ENCODE measurements at regions not wholly inside any gene's neighbourhood (a gene's known extent, or its start where the extent isn't known, plus 50 kb on each side); places are given as distances from the start of the nearest gene placed in this dataset.

DNA sequence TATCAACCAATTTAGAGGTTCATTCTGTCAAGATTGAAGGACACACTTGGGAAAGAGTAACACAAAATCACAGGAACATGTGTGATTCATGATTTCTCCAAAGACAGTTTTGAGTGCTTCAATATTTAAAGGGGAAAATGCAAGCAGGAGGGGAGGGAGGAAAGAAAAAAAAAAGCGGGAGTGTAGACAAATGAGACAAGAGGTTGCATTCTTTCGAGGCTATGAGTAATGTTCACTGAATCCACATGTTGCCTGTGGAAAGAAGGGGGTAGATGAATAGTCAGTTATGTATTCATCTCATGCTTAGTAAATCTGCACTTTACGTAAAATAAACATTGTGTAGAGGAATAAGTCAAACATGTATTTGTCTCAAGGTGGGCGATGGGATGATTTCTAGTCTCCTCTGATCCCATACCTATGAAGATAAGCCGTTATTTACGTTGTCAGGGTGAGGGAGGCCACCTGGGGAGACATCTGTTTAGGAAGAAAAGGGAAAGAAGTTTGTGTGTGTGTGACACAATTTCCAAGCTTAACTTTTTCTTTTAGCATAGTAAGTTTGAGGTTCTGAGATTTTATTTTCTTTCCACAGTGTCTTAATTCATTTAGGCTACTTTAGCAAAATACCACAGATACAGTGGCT is 211.0 kb upstream of the ZC3H15 start:
- DNase-seq (ENCODE audit: low spot score) (no peak), ATAC-seq (peak; percentile 60; the same call in 1 of the 2 replicates)
- Mint-ChIP-seq H3K36me3 (peaks cover 14% of the 10 kb centered on the region), H3K4me1 (peaks cover 9% of the 10 kb centered on the region), H3K4me3 (no peak overlapping the region), H3K27me3 (ENCODE audit: low read depth) (no peaks in the 10 kb centered on the region), H3K27ac (peak overlapping the region; percentile 24; the same call in 1 of the 2 replicates), H3K9me3 (peaks cover 14% of the 10 kb centered on the region)
- ChIA-PET CTCF (interaction anchor here (0.5 kb wide), 1 partner anchor 33 kb away, joined by 3 read pairs; no protein-coding TSS in a partner anchor), POLR2A (no interaction called here)
- TF ChIP-seq NR3C1 (CRISPR knock-in tag; conservative IDR thresholded peaks at IDR 0.05; ENCODE audit: low read depth): no peak
- no peak for TF ChIP-seq ATF1 (CRISPR knock-in tag; IDR thresholded peaks at IDR 0.05)
- TF ChIP-seq TP53 (CRISPR knock-in tag; IDR thresholded peaks at IDR 0.05): no peak
- no peak for TF ChIP-seq ATF6 (CRISPR knock-in tag; IDR thresholded peaks at IDR 0.05)
- TF ChIP-seq AFF4 (CRISPR knock-in tag; IDR thresholded peaks at IDR 0.05; ENCODE audit: borderline replicate concordance): no peak
- TF ChIP-seq OVOL2 (CRISPR knock-in tag; IDR thresholded peaks at IDR 0.05; ENCODE audit: borderline replicate concordance): no peak
- no peak for TF ChIP-seq FOXJ3 (CRISPR knock-in tag; IDR thresholded peaks at IDR 0.05; ENCODE audit: borderline replicate concordance)
- TF ChIP-seq HMGA2 (CRISPR knock-in tag; IDR thresholded peaks at IDR 0.05): no peak
- TF ChIP-seq TEAD4 (CRISPR knock-in tag; IDR thresholded peaks at IDR 0.05): no peak
- no peak for TF ChIP-seq GRHL2 (CRISPR knock-in tag; IDR thresholded peaks at IDR 0.05; ENCODE audit: insufficient replicate concordance, severe bottlenecking)
- TF ChIP-seq GTF2I (CRISPR knock-in tag; conservative IDR thresholded peaks at IDR 0.05): no peak
- TF ChIP-seq RELA (CRISPR knock-in tag; IDR thresholded peaks at IDR 0.05; ENCODE audit: borderline replicate concordance): no peak
- no peak for TF ChIP-seq KAT7 (CRISPR knock-in tag; IDR thresholded peaks at IDR 0.05; ENCODE audit: borderline replicate concordance)
- TF ChIP-seq, protein P1, sequence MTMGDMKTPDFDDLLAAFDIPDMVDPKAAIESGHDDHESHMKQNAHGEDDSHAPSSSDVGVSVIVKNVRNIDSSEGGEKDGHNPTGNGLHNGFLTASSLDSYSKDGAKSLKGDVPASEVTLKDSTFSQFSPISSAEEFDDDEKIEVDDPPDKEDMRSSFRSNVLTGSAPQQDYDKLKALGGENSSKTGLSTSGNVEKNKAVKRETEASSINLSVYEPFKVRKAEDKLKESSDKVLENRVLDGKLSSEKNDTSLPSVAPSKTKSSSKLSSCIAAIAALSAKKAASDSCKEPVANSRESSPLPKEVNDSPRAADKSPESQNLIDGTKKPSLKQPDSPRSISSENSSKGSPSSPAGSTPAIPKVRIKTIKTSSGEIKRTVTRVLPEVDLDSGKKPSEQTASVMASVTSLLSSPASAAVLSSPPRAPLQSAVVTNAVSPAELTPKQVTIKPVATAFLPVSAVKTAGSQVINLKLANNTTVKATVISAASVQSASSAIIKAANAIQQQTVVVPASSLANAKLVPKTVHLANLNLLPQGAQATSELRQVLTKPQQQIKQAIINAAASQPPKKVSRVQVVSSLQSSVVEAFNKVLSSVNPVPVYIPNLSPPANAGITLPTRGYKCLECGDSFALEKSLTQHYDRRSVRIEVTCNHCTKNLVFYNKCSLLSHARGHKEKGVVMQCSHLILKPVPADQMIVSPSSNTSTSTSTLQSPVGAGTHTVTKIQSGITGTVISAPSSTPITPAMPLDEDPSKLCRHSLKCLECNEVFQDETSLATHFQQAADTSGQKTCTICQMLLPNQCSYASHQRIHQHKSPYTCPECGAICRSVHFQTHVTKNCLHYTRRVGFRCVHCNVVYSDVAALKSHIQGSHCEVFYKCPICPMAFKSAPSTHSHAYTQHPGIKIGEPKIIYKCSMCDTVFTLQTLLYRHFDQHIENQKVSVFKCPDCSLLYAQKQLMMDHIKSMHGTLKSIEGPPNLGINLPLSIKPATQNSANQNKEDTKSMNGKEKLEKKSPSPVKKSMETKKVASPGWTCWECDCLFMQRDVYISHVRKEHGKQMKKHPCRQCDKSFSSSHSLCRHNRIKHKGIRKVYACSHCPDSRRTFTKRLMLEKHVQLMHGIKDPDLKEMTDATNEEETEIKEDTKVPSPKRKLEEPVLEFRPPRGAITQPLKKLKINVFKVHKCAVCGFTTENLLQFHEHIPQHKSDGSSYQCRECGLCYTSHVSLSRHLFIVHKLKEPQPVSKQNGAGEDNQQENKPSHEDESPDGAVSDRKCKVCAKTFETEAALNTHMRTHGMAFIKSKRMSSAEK (CRISPR knock-in tag; IDR thresholded peaks at IDR 0.05; ENCODE audit: borderline replicate concordance): no peak
- TF ChIP-seq NFYB (CRISPR knock-in tag; conservative IDR thresholded peaks at IDR 0.05; ENCODE audit: low read depth): no peak
- TF ChIP-seq ZNF423 (CRISPR knock-in tag; IDR thresholded peaks at IDR 0.05): no peak
- no peak for TF ChIP-seq EMX1 (CRISPR knock-in tag; IDR thresholded peaks at IDR 0.05)
- no peak for TF ChIP-seq HMGXB4 (CRISPR knock-in tag; IDR thresholded peaks at IDR 0.05)

Measured in WTC11 (cell line).